ENCODE measurements at regions not wholly inside any gene's neighbourhood (a gene's known extent, or its start where the extent isn't known, plus 50 kb on each side); places are given as distances from the start of the nearest gene placed in this dataset.

DNA sequence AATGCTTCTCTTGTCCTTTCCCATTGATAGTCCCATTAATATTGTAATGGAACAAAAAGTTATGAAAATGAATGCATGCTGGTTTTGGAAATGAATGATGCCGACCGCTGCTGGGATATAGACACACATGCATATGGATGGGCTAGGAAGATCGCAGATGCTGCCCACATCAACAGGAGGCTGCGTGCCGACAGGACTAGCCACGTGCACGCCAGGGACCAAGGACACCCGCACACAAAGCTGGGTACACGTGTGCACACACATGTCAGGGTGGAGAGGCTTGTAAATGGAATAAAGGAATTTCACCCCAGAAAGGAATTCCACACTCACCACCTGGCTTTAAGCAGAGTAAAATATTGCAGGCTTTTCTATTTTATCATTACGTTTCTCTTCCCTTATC is 153.8 kb upstream of the VASH1 start:
- no peak for DNase-seq

DNA sequence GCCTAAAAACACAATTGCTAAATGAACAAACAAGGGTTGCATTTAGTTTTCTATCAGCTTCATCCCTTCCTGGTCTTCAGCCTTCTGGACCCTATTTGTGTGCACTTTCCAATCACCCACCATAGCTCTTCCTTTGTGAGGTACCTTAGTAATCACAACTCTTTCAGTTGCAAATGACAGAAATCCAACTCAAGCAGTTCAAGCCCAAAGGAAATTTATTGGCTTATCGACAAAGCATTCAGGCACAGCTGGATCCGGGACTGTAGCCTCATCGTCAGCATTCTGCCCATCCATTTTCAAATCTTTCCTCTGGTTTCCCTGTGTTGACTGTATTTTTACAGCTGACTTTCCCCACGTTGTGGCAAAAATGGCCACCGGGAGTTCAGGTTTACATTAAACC is 148.6 kb upstream of the VASH1 start:
- no peak for DNase-seq

DNA sequence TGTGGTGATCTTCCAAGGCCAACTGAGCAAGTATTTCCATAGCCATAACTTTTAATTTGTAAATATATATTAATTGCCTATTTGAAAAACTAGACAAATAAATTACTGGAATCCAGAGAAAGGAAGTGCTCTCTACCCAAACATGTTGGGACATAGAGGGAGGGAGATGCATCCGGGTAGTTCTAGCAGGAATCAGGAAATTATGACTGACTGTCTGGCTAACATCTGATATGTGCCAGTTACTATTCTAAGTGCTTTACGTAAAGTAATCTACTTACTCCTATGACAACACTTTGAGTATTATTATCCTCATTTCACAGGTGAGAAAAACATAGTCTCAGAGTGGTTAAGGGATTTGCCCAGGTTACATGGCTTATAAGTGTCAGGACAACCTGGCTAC is 147.7 kb upstream of the VASH1 start:
- no peak for DNase-seq

DNA sequence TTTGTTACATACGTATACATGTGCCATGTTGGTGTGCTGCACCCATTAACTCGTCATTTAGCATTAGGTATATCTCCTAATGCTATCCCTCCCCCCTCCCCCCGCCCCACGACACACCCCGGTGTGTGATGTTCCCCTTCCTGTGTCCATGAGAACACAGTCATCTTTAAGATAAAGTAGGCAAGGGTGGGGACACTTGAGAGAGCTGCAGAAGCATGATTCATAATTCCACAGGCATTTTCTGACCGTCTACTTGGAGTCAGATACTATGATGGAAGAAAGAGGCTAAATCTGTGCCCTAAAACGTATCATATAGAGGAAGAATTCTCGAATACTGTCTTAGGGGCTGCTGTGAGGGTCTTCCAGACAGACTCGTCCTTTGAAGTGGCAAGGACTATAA is 145.9 kb upstream of the VASH1 start:
- DNase-seq, result no peak

DNA sequence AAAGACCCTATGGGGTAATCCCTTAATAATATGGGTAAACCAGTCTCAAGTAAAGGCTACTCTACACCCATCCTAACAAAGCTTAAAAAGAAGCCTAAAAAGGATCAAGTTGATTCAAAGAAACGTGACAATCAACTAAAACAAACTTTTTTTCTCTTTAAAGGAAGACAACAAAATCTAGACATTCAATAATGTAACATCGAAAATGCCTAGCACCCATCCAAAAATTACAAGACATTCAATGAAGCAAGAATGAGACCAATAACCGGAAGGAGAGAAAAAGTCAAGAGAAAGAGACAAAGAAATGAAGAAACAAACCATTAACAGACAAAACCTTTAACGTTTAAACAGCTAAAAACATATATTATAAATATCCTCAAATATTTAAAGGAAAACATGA is 143.8 kb upstream of the VASH1 start:
- no peak for DNase-seq

DNA sequence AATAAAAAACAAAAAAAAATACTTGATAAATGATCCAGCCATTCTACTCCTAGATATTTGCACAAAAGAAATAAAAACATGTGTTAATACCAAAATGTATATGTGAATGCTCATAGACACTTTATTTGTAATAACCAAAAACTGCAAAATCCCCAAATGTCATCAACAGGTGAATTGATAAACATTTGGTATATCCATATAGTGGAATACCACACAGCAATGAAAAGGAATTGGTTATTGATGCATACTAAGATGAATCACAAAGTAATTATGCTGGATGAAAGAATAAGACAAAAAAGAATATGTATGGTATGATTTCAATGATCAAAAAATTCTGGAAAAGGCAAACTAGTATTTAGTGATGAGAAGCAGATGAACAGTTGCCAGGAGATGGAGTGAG is 124.7 kb upstream of the VASH1 start:
- no peak for DNase-seq

DNA sequence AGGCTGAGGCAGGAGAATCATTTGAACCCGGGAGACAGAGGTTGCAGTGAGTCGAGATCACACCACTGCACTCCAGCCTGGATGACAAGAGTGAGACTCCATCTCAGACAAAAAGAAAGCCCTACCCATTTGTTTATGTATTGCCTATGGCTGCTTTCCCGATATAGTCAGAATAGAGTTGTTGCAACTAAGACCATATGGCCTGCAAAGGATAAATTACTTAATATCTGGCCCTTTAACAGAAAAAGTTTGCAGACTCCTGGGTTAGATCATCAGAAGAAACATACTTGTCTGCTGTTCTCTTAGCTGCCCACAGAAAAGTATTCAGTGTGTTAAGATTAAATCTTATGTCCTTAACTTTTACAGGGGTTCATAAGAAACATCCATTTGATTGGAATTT is 122.4 kb upstream of the VASH1 start:
- no peak for DNase-seq

DNA sequence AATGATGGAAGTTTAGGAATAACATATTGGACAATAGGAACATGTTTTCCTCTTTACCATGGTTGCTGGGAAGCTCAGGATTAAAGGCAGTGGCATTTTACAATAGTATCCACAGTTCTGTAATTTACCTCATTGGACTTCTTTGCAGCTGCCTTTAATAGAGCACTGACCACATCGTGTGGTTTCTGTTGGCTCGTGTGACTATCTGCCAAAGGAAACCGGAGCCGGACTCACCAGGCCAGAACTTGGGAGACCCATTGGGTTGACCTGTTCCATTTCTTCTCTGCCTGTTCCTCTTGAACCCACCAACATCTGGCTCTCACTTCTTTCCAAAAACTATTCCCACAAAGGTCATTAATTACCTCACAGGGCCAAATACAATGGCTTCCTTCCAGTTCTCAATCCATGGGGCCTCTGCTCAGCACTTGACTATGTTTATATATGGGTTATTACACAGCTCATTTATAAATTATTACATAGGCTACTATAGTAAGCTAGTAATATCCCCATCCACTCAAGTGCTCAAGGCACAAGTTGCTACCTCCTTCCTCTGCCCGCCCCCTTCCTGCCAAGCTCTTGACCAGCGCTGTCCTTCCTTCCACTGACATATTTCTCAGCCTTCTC is 121.5 kb upstream of the VASH1 start:
- no peak for DNase-seq

DNA sequence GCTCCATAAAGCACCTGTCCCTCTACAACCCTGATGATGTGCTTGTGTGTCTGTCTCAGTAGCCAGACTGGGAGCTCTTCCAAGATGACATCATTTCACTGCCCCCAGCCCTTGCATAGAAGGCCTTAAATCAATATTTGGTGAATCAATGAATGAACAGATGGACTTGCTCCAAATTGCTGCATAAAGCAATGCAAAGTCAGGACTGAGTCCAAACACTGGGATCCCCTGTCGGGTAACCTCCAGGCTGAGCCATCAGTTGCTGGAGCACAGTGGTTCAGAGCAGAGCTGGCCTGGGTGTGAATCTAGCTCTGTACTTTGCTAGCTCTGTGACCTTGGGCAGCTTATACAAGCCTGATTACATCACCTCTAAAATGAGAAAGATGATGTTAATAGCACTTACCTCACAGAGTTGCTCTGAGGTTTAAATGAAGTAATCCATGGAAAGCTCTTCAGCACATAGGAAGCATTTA is 120.3 kb upstream of the VASH1 start:
- DNase-seq, result no peak

DNA sequence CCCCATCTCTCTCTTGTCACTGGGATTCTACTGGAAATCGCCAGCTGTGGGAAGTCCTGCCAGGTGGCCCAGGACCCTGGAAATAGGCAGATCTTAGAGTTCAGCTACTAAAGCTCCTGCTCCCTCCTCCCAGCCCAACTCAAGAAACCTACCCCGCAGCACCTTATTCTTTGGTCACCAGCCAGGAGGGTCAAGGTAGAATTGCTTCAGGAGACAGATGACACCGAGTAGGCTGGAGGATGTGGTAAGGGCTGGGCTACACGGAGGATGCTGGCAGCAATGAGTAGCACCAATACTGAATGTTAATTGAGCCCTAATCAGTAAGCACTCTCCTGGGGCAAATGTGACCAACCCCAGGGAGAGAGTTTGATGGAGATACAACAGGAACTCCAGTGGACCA is 119.7 kb upstream of the VASH1 start:
- no peak for DNase-seq

DNA sequence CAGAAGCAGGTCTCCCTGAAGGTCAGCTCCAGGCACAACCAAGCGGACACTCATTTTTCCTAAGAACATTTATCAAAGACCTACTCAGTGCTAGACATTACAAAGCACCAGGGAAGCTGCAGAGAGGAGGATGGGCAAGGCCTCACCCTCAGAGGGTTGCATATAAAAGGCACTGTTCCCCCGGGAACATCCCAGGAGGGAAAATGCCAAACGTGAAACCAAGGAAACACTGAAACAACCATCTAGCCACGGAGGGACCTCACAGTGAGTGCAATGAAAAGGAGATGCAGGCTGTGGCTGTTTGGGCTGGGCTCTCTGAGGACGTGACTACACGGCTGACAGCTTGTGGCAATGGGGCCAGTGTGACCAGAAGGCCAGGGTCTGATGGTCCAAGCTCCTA is 117.4 kb upstream of the VASH1 start:
- no peak for DNase-seq

DNA sequence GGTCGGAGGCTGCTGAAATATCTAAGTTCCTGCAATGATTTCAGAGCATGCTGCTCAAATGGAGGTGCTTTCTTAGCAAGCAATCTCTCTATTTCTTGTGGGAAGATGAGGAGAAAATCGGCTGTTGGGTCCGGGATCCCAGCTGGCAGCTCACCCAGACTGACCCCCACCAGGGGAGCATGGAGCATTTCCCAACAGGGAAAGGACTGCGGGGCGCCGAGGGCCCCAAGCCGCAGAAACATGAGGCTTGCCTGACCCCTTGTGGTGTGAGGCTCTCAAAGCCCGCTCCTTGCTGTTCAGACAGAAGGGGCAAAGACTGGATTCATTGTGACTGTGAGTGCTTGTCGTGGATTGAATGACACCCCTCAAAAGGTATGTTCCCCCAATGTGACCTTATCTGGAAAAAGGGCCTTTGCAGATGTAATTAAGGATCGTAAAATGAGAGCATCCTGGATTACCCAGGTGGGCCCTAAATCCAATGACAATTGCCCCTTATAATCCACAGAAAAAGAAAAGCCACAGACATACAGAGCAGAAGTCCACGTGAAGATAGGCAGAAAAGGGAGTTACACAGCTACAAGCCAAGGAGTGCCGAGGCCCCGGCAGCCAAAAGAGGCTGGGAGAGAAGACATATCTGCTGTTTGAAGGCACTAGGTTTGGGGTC is 116.3 kb upstream of the VASH1 start:
- DNase-seq, result no peak

DNA sequence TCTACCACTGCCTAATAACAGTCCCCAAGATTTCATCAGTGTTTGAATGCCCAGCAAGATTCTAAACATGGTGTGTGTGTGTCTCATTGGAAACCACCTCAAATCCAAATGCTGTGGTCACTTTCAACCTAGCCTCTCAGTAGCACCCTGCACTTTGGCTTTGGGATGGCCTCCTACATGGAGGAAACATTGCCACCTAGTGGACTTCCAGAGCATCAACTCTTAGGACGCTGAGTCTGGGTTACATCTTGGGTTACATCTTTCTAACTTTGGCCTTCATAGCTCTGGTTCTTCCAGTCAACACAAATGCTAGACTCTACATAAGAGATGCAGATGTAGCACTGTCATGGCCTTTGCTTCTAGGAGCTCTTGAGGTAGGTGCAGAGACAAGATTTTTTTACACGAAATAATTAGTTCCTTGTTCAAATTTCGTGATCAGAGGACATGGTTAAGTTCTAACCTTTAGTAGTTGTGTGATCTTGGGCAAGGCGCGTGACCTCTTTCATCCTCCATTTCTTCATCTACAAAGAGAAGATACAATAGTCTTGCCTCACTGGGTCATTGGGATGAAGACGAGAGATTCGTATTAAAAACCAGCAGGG is 113.5 kb upstream of the VASH1 start:
- peak; percentile 8 for DNase-seq

DNA sequence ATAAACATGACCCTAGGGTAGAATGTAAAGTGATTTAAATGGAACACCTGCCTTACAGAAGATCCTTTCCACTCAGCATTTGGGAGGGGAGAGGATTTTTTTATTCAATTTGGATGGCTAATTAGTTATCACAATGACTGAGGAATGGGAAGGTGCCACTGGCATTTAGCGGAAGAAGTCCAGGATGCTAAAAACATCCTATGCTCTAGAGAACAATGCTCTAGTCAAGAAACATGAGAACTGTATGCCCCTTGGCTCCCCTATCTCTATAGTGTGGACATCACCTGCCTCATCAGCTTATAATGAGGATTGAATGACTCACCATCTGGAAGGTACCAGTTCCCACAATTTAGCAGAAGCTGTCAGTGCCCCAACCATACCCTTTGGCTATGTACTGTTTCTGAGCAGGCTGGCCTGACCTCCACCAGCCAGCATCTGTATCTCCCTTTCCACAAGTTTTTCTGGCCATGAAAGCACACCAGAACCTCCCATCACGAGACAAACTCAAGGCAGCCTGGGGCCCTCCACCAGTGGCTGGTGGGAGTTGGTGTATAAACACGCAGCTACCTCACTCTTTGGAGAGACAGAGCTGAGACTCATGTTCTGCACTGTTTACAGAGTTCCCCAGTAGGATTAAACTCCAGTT is 109.7 kb upstream of the VASH1 start:
- DNase-seq, result no peak

DNA sequence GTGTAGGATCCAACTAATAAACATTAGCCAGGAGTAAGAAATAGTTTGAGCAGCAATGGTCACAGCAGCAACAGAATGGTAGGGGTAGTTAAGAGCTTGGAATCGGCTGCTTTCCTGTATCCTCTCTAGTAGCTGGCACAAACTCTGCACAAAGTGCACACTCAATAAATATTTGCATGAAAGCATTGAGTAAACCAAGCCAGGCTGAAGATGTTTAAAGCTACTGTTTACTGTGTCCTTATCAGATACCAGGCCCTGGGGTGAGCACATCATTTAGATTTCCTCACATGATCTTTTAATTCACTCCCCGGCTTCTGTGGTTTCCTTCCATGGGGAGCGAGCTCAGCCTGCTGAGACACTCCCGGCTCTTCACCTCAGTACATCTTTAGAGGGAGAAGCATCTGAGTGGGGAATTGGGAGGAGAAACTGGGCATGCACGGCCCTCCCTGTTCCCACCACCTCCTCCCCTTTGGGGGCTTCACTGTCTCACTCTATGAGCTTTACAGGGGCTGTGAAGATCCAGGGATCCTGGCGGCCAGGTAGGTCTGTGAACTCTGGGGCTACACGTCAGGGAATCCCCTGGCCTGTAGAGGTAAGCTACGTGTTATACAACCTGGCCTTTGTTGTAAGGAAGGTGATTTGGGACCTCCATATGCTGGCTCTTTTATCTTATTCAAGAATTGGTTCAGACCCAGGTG is 107.2 kb upstream of the VASH1 start:
- no peak for DNase-seq

DNA sequence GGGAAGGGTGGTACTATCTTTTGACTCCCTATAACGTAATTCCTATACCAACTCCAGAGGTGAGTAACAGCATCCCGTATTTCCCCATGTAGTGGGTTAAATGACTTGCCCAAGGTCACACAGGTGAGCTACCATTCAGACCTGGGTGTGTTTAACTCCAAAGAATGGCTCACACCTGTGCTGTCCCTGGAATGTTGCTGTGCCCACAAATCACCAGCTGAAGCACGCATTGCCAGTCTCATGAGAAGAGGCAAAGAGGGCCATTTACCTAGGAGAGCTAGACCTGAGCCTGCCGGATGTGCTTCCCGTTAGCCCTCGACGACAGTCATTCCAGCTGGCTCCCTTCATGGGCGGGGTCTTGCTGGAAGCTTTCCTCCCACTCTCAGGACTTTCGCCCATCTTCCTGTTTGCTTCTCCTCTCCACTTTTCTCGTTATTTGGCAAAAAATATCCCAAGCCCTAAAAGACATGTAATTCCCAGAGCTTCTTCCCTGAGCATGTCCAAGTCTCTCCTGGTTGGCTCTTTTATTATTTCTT is 106.6 kb upstream of the VASH1 start:
- no peak for DNase-seq

DNA sequence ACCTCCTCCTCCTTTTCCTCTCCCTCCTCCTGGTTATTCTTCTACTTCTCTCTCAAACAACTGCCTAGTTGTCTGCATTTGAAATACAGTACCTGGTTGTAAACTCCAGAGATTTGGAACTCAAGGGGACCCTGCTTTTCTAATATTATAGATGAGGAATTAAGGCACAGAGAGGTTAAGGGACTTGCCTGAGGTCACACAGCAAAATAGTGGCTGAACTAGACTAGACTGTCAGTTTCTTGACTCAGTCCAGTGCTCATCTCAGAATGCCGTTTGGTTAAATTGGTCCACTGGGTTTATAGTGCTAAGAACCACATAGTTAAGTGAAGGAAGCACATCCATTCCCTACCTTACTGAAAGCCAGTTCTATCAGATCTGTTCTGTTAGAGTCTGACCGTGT is 105.9 kb upstream of the VASH1 start:
- DNase-seq, result no peak

DNA sequence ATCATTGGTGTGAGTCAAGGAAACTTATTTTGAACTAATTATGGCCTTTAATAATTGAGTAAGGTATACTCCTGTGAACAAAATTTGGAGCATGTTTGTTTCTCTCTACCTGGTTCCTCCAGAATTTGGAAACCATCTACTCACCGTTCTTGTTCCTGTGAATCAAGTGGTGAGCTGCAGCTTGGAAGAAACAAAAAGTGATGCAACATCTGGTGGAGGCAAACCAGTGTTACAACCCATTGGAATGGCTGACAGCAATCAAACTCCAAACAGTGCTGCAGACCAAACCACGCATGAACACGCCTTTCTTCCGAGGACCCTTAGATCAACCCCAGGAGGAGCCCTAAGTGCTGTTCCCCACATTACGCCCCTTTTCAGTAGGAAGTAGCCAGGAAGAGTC is 104.7 kb upstream of the VASH1 start:
- DNase-seq, result no peak

DNA sequence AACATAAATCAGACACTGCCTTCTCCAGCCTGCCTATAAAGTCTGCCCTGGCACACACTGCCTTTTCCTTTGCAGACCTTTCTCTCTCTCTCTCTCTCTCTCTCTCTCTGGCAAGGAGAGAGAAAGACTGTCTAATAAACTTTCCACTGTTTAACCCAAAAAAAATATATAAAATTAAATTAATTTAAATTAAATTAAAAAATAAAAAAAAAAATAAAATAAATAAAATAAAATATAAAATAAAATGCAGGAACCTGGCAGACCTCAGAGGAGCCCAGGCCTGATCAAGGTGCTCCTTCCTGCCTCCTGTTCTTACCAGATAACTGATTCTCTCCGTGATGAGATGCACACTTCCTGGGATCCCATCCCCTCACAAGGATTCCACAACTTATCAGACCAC is 103.9 kb upstream of the VASH1 start:
- no peak for DNase-seq

DNA sequence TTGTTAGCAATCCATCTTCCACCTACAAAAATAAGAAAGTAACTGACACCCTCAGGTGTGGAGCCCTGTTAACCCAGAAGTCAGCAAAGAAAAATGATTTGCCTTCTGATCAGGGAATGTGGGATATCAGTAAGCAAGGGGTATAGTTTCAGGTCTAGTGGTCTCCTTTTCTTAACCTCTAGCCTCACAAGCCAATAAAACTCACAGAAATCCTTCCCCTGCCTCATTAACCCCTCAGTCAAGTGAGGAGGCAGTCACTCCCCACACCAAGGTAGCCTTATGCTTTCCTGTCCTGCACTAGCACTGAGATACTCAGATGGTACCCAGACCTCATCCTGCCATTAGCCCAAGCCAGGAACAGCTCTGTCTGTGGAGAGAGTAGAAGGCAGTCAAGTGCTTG is 103.4 kb upstream of the VASH1 start:
- no peak for DNase-seq

DNA sequence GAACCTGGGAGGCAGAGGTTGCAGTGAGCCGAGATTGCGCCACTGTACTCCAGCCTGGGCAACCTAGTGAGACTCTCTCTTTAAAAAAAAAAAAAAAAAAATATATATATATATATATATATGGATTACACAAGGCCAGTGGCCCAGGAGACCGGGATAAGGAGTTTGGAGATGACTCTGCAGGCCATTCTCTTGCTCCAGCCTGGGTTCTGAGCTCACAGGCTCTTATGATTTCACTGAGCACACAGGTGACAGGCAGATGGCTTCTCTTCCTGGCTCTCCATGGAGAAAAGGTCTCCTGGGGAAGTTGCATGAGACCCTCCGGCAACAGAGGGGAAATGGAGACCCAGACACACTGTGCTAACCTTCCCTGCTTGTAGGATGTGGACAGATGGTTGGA is 98.7 kb upstream of the VASH1 start:
- DNase-seq, result no peak

DNA sequence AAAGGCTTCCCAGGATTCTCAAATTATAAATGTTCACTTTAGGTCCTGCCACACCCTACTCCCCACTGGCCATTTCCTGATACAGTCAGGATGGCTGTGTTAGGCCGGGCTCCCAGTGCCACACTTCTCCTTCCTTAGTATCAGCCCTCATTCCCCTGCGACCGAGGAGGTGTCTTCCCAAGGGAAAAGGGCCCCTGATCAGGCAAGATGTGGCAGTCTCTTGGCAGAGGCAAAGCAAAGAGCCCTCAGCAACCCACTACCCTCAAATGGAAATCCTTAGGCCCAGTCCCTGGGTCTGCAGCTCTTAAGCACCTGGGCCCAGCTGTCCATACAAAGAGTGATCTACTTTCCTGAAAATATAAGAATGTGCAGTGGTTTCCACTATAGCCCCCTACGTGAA is 96.5 kb upstream of the VASH1 start:
- no peak for DNase-seq

DNA sequence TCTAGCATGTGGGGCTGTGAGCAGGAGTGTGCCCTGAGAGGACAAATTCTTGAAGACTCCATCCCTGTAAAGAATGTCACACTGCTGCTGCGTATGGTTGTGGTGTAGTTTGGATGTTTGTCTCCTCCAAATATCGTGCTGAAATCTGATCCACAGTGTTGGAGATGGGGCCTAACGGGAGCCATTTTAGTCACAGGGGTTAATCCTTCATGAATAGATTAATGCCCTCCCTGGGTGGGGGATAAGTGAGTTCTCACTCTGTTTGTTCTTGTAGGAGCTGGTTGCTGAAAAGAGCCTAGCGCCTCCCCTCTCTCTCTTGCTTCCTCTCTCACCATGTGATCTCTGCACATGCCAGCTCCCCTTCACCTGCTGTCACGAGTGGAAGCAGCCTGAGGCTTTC is 94.5 kb upstream of the VASH1 start:
- DNase-seq, result no peak
